GM21576 (cell line): ENCODE measurements at regions not wholly inside any gene's neighbourhood (a gene's known extent, or its start where the extent isn't known, plus 50 kb on each side); places are given as distances from the start of the nearest gene placed in this dataset.

Source experiments
- ATAC-seq: cut with Tn5 transposase; IDR thresholded peaks from one replicate; pipeline ENCODE4 v1.9.1; 2021; ENCODE audit warnings: mild to moderate bottlenecking, moderate library complexity; ENCODE audit not compliant: unreplicated experiment

DNA sequence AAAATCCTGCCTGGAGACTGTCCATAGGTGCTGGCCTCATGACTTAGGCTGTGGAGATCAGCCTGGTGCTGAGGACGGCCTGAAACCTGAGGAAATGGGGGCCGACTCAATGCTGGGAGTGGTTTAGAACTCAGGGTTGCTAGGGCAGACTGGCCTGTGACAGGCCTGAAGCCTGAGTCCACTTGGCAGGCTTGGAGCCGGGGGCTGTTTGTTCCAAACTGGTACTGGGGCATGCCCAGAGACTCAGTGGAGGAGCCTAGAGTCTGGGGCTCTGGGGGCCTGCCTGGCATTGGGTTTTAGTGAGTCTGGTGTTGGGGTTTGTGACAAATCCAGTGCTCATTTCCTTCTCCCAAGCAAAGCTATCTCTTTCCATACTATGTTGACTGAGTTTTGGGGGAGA is 489.7 kb upstream of the CNKSR2 start:
- ATAC-seq = no peak

DNA sequence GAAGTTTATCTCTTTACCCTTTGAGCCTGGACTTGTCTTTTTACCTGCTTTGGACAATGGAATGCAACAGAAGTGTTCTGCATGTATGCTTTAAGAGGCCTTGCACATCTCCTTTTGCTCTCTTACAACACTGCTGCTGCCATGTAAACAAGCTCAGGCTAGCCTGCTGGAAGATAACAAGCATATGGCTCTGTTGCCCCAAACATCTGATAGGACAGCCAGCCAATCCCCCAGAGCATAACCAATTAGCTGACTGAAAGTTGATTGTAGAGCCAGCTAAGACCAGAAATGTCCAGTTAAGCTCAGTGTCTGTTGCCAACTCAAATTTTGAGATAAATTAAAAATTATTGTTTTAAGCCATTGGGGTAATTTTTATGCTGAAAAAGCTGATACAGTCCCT is 510.6 kb upstream of the CNKSR2 start:
- ATAC-seq = no peak

DNA sequence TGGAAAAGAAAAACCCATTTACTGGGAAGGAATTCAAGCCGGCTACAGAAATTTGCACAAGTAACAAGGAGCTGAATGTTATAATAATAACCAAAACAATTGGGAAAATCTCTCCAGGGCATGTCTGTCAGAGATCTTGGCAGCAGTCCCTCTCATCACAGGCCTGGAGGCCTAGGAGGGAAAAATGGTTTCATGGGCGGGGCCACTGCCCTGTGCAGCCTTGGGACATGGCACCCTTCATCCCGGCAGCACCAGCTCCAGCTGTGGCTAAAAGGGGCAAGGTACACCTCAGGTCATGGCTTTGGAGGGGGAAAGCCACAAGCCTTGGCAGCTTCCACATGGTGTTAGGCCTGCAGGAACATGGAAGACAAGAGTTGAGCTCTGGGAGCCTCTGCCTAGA is 513.1 kb upstream of the CNKSR2 start:
- no peak for ATAC-seq

DNA sequence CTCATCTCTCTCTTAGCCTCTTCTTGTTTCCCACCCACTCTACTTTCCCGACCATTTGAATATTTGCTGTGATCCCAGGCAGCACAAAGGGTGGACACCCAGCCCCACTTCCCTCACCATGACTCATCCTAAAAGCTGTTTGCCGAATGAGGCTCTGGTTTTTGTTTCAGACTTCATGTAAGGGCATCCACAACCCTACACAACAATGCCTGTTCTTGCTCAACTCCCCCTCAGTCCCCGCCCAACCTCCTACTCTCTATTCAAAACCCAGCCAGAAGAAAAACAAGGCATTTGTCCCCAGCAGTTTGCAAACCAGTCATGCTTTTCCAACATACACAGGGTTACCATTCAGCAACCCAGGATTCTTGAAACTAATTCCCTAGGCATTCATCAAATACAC is 516.5 kb upstream of the CNKSR2 start:
- ATAC-seq = no peak

- no peak for ATAC-seq
These were observed 535.7 kb upstream of the CNKSR2 start for GRCh38 chrX:20838477-20838876.

DNA sequence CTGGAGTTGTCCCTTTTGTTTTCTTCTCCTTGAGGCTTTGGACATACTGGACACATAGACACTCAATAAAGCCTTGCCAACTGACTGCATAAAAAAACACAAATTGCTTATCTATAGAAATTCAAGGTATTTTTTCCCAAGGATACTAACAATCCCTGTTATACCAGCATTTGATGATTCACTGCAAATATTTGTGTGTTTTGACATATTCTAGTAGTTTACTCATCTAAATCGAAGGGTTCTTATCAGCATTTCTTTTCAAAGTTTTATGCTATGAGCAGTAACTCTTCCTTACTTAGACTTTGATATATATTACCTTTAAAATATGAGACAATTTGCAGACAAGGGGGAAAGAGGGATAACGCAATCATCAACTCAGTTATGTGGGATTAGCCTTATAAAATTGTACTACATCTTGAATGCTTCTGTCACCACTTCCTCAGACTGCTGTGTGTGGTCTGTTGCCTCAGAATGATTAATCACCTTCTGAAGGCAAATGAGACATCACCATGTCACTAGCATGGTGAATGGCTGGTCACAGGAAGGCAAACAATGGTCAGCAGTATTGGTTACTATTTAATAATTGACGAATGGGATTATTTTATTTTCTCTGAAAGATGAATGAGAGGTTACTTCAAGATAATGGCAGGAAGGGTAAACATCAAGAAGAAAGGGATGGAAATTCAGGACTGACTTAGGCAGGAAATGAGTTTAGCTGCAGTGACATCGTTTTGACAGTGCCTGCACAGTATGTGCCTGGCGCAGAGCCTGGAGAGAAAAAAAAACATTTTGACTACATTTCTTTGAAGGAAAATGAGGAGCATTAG is 544.3 kb upstream of the CNKSR2 start:
- ATAC-seq = no peak

DNA sequence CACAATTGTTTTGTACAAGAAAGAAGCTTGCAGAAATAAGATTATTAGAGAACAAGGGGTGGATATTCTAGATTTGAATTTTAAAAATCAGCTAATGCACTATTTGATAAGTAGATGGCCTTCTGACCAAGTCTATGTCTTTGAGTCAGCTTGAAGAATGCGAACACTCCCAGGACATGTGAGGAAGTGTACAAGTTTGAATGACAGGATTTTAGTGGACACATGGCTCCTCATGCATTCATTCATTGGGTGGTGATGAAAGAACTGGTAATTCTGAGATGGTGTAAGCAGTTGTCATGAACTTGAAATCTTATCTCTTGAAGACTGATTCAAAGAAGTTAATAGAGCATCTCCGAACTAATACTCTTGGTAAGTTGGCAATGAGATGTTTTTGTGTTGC is 548.2 kb upstream of the CNKSR2 start:
- no peak for ATAC-seq

DNA sequence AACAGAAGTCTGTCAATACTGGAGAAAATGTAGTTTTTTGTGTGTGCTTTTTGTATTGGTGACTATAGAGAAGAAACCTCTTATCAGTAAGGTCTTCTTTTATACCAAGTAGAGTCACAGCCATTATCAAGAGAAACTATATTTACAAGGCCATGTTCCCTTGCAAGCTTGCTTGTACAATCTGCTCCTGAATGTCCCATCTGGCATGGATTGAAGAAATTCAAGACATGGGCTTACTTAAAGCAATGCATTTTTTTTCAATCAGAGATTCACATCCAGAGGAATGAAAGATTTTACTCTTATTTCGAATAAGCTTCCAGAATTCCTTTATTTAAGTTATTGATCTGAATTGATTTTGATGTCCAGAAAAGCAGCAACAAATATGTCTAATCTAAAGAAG is 537.3 kb upstream of the RPS6KA3 start:
- no peak for ATAC-seq

DNA sequence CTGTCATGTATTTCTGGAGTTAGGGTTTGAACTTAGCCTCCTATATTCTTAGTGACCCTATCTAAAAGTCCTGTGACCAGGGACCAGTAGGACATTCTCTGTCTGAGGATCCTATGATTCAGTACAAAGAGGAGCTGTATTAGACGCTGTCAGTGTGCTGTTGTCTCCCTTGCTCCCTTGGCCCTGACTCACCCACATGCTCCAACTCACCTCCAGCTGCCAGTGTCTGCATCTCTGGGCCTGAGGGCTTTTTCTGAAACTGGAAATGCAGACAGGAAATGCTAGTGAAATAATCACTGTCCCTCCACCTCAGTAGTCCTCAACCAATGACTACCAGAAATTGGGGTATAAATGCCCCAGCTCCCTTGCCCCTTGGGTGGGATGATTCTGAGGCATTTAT is 535.3 kb upstream of the RPS6KA3 start:
- ATAC-seq = no peak

- no peak for ATAC-seq
These were observed 529.7 kb upstream of the RPS6KA3 start for GRCh38 chrX:20796450-20796849.

- no peak for ATAC-seq
These were observed 522.4 kb upstream of the RPS6KA3 start for GRCh38 chrX:20789103-20789502.

DNA sequence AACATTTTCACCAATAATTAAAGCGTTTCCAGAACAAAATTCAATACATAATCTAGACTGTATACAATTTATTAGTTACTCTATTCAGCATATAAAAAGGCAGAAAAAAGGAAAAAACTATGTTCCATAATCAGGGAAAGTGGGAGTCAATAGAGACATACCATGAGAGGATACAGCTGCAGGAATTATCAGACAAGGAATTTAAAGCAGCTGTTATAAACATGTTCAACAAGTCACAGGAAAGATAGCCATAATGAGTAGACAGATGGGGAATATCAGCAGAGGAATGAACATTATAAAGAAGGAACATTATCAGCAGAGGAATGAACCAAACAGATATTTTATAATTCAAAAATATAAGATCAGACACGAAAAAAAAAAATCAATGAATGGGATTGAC is 500.6 kb upstream of the RPS6KA3 start:
- no peak for ATAC-seq

- ATAC-seq = no peak
These were observed 489.9 kb upstream of the RPS6KA3 start for GRCh38 chrX:20756585-20756984.

- ATAC-seq = no peak
These were observed 486.4 kb upstream of the RPS6KA3 start for GRCh38 chrX:20753076-20753475.

DNA sequence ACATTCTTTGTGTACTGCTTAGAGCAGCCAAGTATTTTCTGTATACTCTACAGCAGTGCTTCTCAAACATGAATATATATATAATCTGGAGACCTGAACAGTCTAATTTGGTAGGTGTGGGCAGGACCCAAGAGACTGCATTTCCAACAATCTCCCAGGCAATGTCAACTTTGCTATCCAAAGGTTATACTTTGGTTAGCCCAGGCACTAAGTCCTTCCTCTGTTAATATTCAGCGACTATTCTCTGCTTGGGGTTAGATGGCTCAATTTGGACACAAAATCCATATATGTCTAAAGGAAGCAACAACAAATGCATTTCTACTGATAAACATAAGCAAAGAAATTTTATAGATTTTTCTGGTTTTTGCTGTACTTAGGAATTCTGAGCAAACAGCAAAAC is 480.0 kb upstream of the RPS6KA3 start:
- ATAC-seq = no peak

- no peak for ATAC-seq
These were observed 476.3 kb upstream of the RPS6KA3 start for GRCh38 chrX:20743046-20743445.

GRCh38 chrX:20742106-20742505 is 475.4 kb upstream of the RPS6KA3 start:
- no peak for ATAC-seq

GRCh38 chrX:20740443-20740842 is 473.7 kb upstream of the RPS6KA3 start:
- no peak for ATAC-seq

- ATAC-seq = no peak
These were observed 472.5 kb upstream of the RPS6KA3 start for GRCh38 chrX:20739038-20739745.

- no peak for ATAC-seq
These were observed 462.7 kb upstream of the RPS6KA3 start for GRCh38 chrX:20729416-20729815.

DNA sequence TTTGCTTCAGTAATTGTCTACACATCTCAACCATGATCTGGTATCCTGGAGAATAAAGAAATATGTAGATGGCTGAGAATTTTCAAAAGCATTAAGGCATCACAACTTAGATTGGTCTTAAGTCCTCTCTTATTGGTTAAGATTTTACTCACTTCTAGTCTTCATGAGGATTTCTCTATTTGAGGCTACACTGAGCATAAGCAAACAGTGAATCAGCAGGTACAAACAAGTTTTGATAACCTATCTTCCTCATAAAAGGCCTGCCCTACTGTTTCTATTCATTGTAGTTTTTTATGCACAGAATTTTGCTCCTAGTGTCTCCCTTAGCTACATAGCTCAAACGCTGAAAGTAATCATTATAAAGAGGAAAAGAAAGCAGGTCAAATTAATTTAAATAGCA is 460.7 kb upstream of the RPS6KA3 start:
- no peak for ATAC-seq

DNA sequence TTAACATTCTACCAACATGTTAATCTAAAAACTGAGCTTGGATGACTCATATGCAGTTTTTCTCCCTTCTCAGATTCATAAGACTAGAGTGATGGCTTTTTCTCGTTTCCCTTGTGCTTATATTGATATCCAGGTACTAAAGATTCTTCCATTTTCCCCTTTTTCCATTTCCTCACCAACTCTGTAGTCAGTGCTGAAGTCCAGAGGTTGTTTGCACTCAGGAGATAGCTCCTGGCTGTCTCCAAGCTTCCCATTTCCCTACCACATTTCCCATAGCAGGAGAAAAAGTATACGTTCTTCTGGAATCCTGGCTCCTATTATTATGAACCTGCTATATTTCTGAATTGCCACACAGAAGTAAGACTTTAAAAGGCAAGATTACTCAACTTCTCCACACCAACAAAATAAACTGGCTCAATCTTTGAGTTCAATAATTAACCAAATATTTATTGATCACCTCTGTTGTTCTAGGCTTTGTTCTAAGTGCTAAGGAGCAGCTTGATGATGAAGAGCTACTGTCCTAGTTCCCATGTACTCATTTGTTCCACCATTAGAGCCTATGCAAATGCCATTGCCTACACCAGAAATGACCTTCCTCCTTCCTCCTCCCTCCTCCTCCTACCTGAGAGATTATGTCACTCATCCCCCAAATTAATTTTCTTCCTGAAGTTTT is 454.4 kb upstream of the RPS6KA3 start:
- no peak for ATAC-seq
